GM19467 (cell line): ENCODE measurements at regions not wholly inside any gene's neighbourhood (a gene's known extent, or its start where the extent isn't known, plus 50 kb on each side); places are given as distances from the start of the nearest gene placed in this dataset.
"Not testable (repeated sequence)": the region's sequence is repeated elsewhere in the genome, so short reads cannot be mapped to it uniquely, and the experiment has no call there.

Experiments
- ATAC-seq: cut with Tn5 transposase; IDR thresholded peaks from one replicate; pipeline ENCODE4 v1.9.1; 2021; ENCODE audit warnings: mild to moderate bottlenecking, moderate library complexity; ENCODE audit not compliant: unreplicated experiment

- not testable (repeated sequence) for ATAC-seq
Measured at GRCh38 chr5:93933269-93933668, 191.9 kb upstream of the POU5F2 start.

DNA sequence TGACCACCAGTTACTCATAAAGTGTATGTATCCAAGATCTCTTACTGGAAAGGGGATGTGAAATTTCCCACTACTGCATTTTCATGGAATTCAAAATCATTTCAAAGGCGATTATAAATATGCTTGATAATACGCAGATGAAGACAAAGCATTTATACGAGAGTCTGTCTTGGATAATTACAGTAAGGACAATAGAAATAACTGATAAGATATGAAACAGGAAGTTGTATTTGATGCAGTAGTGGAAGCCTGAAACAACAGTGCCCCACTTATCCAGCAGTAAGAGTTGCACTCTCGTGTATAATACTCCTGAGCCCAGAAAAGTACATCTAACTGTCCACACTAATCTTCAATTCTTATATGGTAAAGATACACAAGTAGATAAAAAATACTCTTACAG is 188.7 kb upstream of the POU5F2 start:
- ATAC-seq: no peak

DNA sequence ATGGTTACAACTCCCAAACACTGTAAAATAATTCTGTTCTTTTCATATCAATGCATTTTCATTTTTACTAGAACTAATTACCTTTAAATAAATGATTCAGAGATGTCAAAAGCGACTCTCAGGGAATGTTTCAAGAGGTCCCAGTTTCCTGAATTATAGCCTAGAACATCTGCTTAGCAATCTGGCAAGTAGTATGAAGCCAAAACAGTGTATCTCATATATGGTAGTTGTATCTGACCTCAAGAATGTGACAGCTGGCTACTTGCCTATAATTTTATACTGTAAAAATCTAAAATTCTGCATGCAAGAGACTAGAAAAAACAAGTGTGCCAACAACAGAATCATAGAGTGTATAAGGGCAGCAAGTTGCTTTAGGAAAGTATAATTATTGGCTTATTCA is 187.7 kb upstream of the POU5F2 start:
- no peak for ATAC-seq

GRCh38 chr5:93926831-93927620 is 185.6 kb upstream of the POU5F2 start:
- ATAC-seq: no peak

- ATAC-seq: no peak
Measured at GRCh38 chr5:93925321-93925720, 183.9 kb upstream of the POU5F2 start.

- no peak for ATAC-seq
Measured at GRCh38 chr5:93924628-93925027, 183.2 kb upstream of the POU5F2 start.

DNA sequence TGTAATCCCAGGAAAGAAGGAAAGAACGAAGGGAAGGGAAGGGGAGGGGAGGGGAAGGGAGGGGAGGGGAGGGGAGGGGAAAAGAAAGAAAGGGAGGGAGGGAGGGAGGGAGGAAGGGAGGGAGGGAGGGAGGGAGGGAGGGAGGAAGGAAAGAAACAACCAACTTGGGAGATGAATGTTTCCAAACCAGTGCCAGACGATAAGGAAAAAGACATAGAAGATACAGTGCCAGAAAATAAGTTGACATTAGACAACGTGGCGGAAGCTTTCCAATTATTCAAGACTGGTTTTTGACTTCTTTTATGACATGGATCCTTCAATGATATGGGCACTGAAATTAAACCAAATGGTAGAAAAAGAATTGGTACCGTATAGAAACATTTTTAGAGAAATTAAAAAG is 181.2 kb upstream of the POU5F2 start:
- ATAC-seq: no peak

- no peak for ATAC-seq
Measured at GRCh38 chr5:93921001-93921400, 179.6 kb upstream of the POU5F2 start.

- ATAC-seq: no peak
Measured at GRCh38 chr5:93916872-93917271, 175.5 kb upstream of the POU5F2 start.

- ATAC-seq: no peak
Measured at GRCh38 chr5:93915142-93915553, 173.7 kb upstream of the POU5F2 start.

- ATAC-seq: no peak
Measured at GRCh38 chr5:93911609-93912008, 170.2 kb upstream of the POU5F2 start.

- ATAC-seq: no peak
Measured at GRCh38 chr5:93909356-93909755, 168.0 kb upstream of the POU5F2 start.

DNA sequence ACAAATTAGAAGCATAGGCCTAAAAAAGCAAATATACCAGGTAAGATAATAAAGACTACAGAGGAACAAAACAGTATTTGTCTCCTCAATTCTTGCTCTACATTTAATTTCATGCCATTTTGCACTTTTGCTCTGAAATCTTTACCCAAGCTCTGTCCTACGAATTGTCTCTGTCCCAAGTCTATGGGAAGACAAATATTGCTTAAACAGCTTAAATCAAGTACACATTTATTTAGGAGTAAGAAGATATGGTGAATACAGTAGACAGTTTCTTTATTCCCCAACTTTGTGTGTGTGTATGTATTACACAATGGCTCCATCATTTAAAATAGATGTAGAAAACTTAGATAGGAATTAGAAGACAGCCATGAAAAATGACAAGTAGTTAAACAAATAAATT is 163.5 kb upstream of the POU5F2 start:
- no peak for ATAC-seq

GRCh38 chr5:93902288-93902687 is 160.9 kb upstream of the POU5F2 start:
- no peak for ATAC-seq

- ATAC-seq: no peak
Measured at GRCh38 chr5:93899026-93899600, 157.7 kb upstream of the POU5F2 start.

DNA sequence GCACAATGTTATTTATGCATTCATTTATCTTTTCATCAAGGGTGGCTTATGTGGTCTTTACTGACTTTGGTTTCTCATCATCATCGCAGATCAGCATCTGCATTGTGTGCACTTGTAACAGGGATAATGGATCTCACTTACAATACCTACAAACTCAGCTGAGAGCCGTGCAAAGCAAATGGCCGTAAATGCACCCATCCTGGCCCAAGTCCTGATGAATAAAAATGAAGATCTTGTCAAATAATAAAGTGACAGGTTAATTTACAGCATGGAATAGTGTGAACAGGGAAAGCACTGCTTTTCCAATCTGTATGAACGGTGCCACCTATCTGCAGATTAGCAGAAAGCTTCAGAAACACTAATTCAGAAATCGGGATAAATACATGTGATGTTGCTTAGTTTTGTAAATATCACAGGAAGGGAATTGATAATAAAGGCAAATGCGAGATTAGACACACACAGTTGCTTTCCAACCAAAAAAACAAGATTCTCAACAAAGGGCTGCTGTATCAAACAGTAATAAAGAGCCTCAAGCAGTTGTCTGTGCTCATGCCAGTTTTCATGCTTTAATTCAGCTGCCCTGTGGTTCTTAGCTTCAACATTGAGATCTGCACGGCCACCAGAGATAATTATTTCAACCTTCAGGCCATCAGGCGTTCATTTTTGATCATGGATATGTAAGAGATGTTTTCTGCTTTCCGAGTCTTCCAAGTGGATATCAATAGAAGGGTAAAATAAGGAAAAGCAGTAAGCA is 153.4 kb upstream of the POU5F2 start:
- no peak for ATAC-seq

DNA sequence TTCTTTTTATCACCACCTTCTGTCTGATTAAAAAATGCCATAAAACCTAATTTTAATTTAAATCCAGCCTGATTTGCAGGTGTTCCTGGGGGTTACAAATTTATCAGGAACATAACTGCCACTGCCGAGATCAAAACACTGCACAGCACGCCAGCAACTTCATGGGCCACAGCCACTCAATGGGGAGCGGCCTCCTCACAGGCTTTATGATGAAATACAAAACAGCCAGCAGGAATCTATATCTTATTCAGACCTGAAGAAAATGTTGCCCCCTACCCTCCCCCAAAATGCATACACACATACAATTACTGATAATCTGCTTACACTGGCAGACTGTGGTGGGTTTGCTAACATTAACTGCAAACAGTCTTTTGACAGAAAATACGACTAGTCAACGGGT is 151.7 kb upstream of the POU5F2 start:
- ATAC-seq: no peak

DNA sequence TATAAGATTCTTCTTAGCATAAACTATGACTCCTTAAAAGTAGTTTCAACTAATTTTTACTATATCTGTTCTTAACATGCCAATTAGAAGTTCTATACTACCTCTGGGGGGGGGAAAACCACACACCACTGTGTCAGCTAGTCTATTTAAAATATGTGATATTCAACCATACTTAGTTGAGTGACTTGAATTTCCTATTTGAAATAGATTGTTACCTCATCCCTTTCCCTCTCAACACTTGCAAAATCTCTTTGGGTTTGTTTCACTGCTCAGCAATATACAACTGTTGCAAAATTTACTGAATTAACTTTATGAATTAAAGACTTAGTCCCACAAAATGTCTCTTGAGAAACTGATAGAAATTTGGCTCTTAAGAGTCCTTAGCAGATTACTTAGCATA is 151.1 kb upstream of the POU5F2 start:
- no peak for ATAC-seq

GRCh38 chr5:93891491-93892480 is 150.4 kb upstream of the POU5F2 start:
- no peak for ATAC-seq

DNA sequence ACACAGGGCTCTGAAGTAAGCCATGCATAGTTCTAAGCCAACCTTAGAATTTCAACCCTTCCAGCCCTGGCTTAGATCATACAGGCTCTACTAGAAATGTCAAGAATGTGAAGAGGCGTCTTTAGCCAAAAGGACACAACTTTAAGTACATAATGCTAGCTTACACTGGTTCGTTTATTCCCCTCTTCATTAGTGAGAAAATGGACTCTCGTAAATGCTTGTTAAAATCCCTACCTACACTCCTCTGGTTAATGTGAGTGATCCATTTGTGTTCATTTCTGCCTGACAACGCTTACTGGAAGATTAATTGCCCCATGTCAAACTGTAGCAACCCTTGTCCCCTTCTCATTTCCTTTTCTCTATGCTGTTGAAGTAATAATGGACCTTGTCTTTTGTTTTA is 149.3 kb upstream of the POU5F2 start:
- no peak for ATAC-seq

DNA sequence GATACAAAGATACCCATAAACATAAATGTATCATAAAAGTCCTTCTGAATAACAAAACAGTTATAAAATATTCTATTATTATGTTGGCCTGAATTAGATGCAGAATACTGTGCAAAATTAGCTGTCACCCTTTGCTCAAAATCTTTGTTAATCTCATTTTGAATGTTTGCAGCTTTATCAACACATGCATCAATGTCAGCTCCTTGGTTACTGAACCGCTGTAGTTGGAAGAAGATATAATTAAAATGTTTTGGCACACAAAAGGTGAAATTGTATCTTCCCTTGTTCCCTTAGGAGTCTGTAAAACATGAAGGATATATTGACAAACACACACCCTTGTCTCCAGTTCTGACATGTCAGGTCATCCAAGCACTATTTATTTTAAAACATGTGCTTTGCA is 146.3 kb upstream of the POU5F2 start:
- no peak for ATAC-seq
